IMR-90 (cell line): ENCODE measurements at regions not wholly inside any gene's neighbourhood (a gene's known extent, or its start where the extent isn't known, plus 50 kb on each side); places are given as distances from the start of the nearest gene placed in this dataset.

Source experiments
- ATAC-seq: fragments of 200-7000 bp; cut with Tn5 transposase; 2 replicates; pipeline ENCODE4 v1.9.1; 2020; ENCODE audit warnings: low read depth, mild to moderate bottlenecking, moderate library complexity
- BruUV-seq: library from RNA; stranded (reverse); fragments of 400-500 nt; replicated peaks from 2 replicates; lab custom pipeline; 2021; lab: Mats Ljungman, UMichigan
- CTCF ChIA-PET: fragments of 300-600 bp; formaldehyde crosslinking; extraction: SDS; loops from one replicate; lab custom pipeline; 2021; ENCODE audit warnings: antibody characterized with exemption; lab: Yijun Ruan, JAX
- POLR2A ChIA-PET: fragments of 300-600 bp; sonication (Branson Sonifier 250); formaldehyde crosslinking; loops from one replicate; lab custom pipeline; 2022; ENCODE audit warnings: antibody characterized with exemption; ENCODE audit not compliant: unreplicated experiment; lab: Charles Lee
- DNase-seq: peaks from one replicate; pipeline ENCODE4 v3.0.0; 2013
- H2AFZ ChIP-seq: replicated peaks from 2 replicates; pipeline ENCODE3; 2013; ENCODE audit warnings: low read length, mild to moderate bottlenecking; ENCODE audit not compliant: poor library complexity
- H2AK5ac ChIP-seq: 2 replicates; pipeline ENCODE4 v1.6.1; 2013; ENCODE audit warnings: low read depth, low read length, inconsistent platforms
- H2AK9ac ChIP-seq: replicated peaks from 2 replicates; pipeline ENCODE3; 2013; ENCODE audit warnings: mild to moderate bottlenecking, low read depth, low read length, moderate library complexity; ENCODE audit not compliant: poor library complexity
- H2BK120ac ChIP-seq: 2 replicates; pipeline ENCODE4 v1.6.1; 2013; ENCODE audit warnings: low read depth, low read length, inconsistent platforms
- H2BK15ac ChIP-seq: 3 replicates; pipeline ENCODE4 v1.6.1; 2013; ENCODE audit warnings: low read depth, low read length, inconsistent platforms
- H2BK20ac ChIP-seq: 2 replicates; pipeline ENCODE4 v1.6.1; 2013; ENCODE audit warnings: low read depth, mild to moderate bottlenecking, inconsistent platforms, low read length, moderate library complexity
- H2BK5ac ChIP-seq: 2 replicates; pipeline ENCODE4 v1.6.1; 2013; ENCODE audit warnings: mild to moderate bottlenecking, low read depth, low read length, inconsistent platforms; ENCODE audit not compliant: poor library complexity, severe bottlenecking
- H3K14ac ChIP-seq: replicated peaks from 2 replicates; pipeline ENCODE4 v1.6.1; 2013; ENCODE audit warnings: low read depth, low read length, inconsistent platforms
- H3K18ac ChIP-seq: 2 replicates; pipeline ENCODE4 v1.6.1; 2013; ENCODE audit warnings: low read depth, low read length, control low read depth
- H3K23ac ChIP-seq: 2 replicates; pipeline ENCODE4 v1.6.1; 2013; ENCODE audit warnings: low read depth, low read length, inconsistent platforms
- H3K27ac ChIP-seq: 2 replicates; pipeline ENCODE4 v1.5.1; 2013; ENCODE audit warnings: mild to moderate bottlenecking, control low read depth, low read length; ENCODE audit not compliant: insufficient read depth
- H3K27me3 ChIP-seq: 2 replicates; pipeline ENCODE4 v1.6.1; 2013; ENCODE audit warnings: low read length; ENCODE audit not compliant: control insufficient read depth, insufficient read depth
- H3K36me3 ChIP-seq: 2 replicates; pipeline ENCODE4 v1.6.1; 2013; ENCODE audit warnings: low read length, mixed read lengths; ENCODE audit not compliant: control insufficient read depth, insufficient read depth
- H3K4ac ChIP-seq: 2 replicates; pipeline ENCODE4 v1.6.1; 2013; ENCODE audit warnings: low read depth, low read length, inconsistent platforms
- H3K4me1 ChIP-seq: 2 replicates; pipeline ENCODE4 v1.6.1; 2013; ENCODE audit warnings: low read length, mixed read lengths; ENCODE audit not compliant: control insufficient read depth, insufficient read depth
- H3K4me2 ChIP-seq: 2 replicates; pipeline ENCODE4 v1.6.1; 2013; ENCODE audit warnings: low read depth, mild to moderate bottlenecking, control low read depth, low read length, moderate library complexity
- H3K4me3 ChIP-seq: 2 replicates; pipeline ENCODE4 v1.5.1; 2013; ENCODE audit warnings: low read depth, mild to moderate bottlenecking, control low read depth, low read length, moderate library complexity; ENCODE audit not compliant: insufficient read depth
- H3K56ac ChIP-seq: 2 replicates; pipeline ENCODE4 v1.6.1; 2013; ENCODE audit warnings: low read length, inconsistent platforms; ENCODE audit not compliant: insufficient read depth; ENCODE audit errors: extremely low read depth
- H3K79me1 ChIP-seq, 2 experiments: 2 replicates each; pipeline ENCODE4 v1.6.1; 2013; ENCODE audit warnings: low read length in 2 of 2, inconsistent platforms in 1 of 2, low read depth in 1 of 2
- H3K9ac ChIP-seq: 2 replicates; pipeline ENCODE4 v1.6.1; 2013; ENCODE audit warnings: low read depth, low read length, control low read depth
- H3K9me1 ChIP-seq: 2 replicates; pipeline ENCODE4 v1.6.1; 2013; ENCODE audit warnings: low read length, inconsistent platforms; ENCODE audit not compliant: insufficient read depth
- H3K9me3 ChIP-seq: 2 replicates; pipeline ENCODE4 v1.6.1; 2013; ENCODE audit warnings: low read length; ENCODE audit not compliant: control insufficient read depth, insufficient read depth
- H4K20me1 ChIP-seq: 2 replicates; pipeline ENCODE4 v1.6.1; 2013; ENCODE audit warnings: low read length, inconsistent platforms; ENCODE audit not compliant: insufficient read depth
- H4K5ac ChIP-seq: 2 replicates; pipeline ENCODE4 v1.6.1; 2013; ENCODE audit warnings: mild to moderate bottlenecking, low read depth, low read length, control low read depth
- H4K8ac ChIP-seq, 2 experiments: 2 replicates each; pipeline ENCODE4 v1.6.1; 2013; ENCODE audit warnings: low read depth in 2 of 2, low read length in 2 of 2, control low read depth in 1 of 2, inconsistent platforms in 1 of 2
- H4K91ac ChIP-seq: 2 replicates; pipeline ENCODE4 v1.6.1; 2013; ENCODE audit warnings: low read depth, low read length, inconsistent platforms; ENCODE audit not compliant: insufficient read depth
- BHLHE40 ChIP-seq: fragments of 150-350 bp; IDR thresholded peaks from 2 replicates; pipeline ENCODE4 v1.6.1; 2016; ENCODE audit warnings: mild to moderate bottlenecking, low read depth, low read length
- CEBPB ChIP-seq: IDR thresholded peaks from 2 replicates; pipeline ENCODE4 v1.6.1; 2012; ENCODE audit warnings: low read depth, low read length, improper control_type of control experiment
- CHD1 ChIP-seq: IDR thresholded peaks from 2 replicates; pipeline ENCODE4 v1.6.1; 2012; ENCODE audit warnings: low read depth, low read length, improper control_type of control experiment
- CTCF ChIP-seq: conservative IDR thresholded peaks from 2 replicates; pipeline ENCODE4 v1.5.1; 2012; ENCODE audit warnings: mild to moderate bottlenecking, low read depth, low read length, improper control_type of control experiment
- MAFK ChIP-seq: IDR thresholded peaks from 2 replicates; pipeline ENCODE4 v1.6.1; 2012; ENCODE audit warnings: low read depth, low read length, improper control_type of control experiment
- MAZ ChIP-seq: IDR thresholded peaks from 2 replicates; pipeline ENCODE4 v1.6.1; 2012; ENCODE audit warnings: low read depth, mild to moderate bottlenecking, low read length, improper control_type of control experiment, moderate library complexity, borderline replicate concordance
- MXI1 ChIP-seq: IDR thresholded peaks from 2 replicates; pipeline ENCODE4 v1.6.1; 2012; ENCODE audit warnings: low read depth, mild to moderate bottlenecking, low read length, moderate library complexity, borderline replicate concordance
- NFE2L2 ChIP-seq: fragments of 150-350 bp; IDR thresholded peaks from 2 replicates; pipeline ENCODE4 v1.6.1; 2016; ENCODE audit warnings: low read depth, mild to moderate bottlenecking, low read length
- POLR2A ChIP-seq: IDR thresholded peaks from 2 replicates; pipeline ENCODE4 v1.6.1; 2012; ENCODE audit warnings: mild to moderate bottlenecking, low read depth, low read length
- RAD21 ChIP-seq: IDR thresholded peaks from 2 replicates; pipeline ENCODE4 v1.6.1; 2012; ENCODE audit warnings: low read length, improper control_type of control experiment
- RCOR1 ChIP-seq: IDR thresholded peaks from 2 replicates; pipeline ENCODE4 v1.6.1; 2012; ENCODE audit warnings: mild to moderate bottlenecking, low read length, improper control_type of control experiment; ENCODE audit not compliant: insufficient replicate concordance
- RFX5 ChIP-seq: IDR thresholded peaks from 2 replicates; pipeline ENCODE4 v1.8.0; 2012; ENCODE audit warnings: low read depth, mild to moderate bottlenecking, low read length, moderate library complexity
- SMC3 ChIP-seq: fragments of 150-350 bp; IDR thresholded peaks from 2 replicates; pipeline ENCODE4 v1.6.1; 2016; ENCODE audit warnings: low read depth, mild to moderate bottlenecking, antibody characterized with exemption, low read length, moderate library complexity
- USF2 ChIP-seq: fragments of 150-350 bp; IDR thresholded peaks from 2 replicates; pipeline ENCODE4 v1.6.1; 2017; ENCODE audit warnings: mild to moderate bottlenecking, antibody characterized with exemption, low read length, low read depth
- WGBS, 2 experiments: methylation state at CpG; one replicate each; pipeline versions ENCODE4 v1.1.5 to v1.1.7; 2013; ENCODE audit warnings: missing lambda C conversion rate in 2 of 2; ENCODE audit not compliant: insufficient read length in 1 of 2; ENCODE audit errors: extremely low coverage in 2 of 2; 5-methylcytosine and 5-hydroxymethylcytosine counted together
- dilution Hi-C: fragments of 300-500 bp; cut with HindIII; formaldehyde crosslinking; loops from one replicate; pipeline ENCODE4 v1.14.3; 2018; ENCODE audit warnings: low sequenced_read_pairs; ENCODE audit not compliant: unreplicated experiment
- in situ Hi-C: fragments of 300-500 bp; cut with MboI; formaldehyde crosslinking; loops from 3 replicates; pipeline ENCODE4 v1.14.3; 2019; ENCODE audit warnings: low sequenced_read_pairs, inconsistent platforms, mixed read lengths
- intact Hi-C: fragments of 100-400 bp; cut with micrococcal nuclease; formaldehyde crosslinking; loops from 2 replicates; pipeline ENCODE4 v1.10.0; 2022
- TF ChIP-seq, protein P1 (sequence below): fragments of 150-350 bp; IDR thresholded peaks from 2 replicates; pipeline ENCODE4 v1.6.1; 2016; ENCODE audit warnings: low read depth, mild to moderate bottlenecking, low read length, moderate library complexity, borderline replicate concordance

DNA sequence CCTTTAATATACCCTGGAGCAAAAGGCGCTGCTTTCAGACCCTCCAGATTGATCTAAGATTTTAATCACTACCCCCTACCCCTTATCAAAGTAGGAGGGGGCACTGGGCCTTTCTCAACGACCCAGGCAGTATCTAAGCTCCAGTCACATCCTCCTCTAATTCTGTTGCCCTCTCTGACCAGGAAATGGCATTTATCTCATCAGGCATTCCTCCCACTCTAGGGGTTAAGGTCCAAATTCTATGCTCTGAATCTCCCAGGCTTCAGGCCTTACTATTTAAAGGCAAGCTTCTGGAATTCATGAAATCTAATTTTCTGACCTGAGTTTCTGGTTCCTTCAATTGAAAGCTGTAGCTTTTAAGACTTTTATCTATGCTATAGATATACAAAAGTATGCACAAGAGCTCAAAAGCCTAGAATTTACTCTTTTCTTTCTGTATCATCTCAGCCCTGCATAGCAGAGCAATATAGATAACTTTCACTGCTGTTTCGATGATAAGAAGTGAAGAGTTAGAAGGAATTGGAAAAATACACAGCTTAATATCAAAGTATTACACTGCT is 622.9 kb downstream of the RPS29 start:
- Histone ChIP-seq H3K18ac (no peak overlapping the region), H3K9me3 (no peaks in the 10 kb centered on the region), H3K4me1 (no peaks in the 10 kb centered on the region), H2AK5ac (no peak overlapping the region), H3K14ac (no peak overlapping the region), H3K79me1 (no peaks in the 10 kb centered on the region), H4K20me1 (no peaks in the 10 kb centered on the region), H3K4me2 (no peak overlapping the region), H3K4me3 (no peak overlapping the region), H2AK9ac (no peak overlapping the region), H4K5ac (no peak overlapping the region), H3K36me3 (no peaks in the 10 kb centered on the region), H3K23ac (no peak overlapping the region), H2BK120ac (no peak overlapping the region), H2BK5ac (no peak overlapping the region), H3K27ac (no peak overlapping the region), H4K8ac (no peak overlapping the region), H2BK15ac (no peak overlapping the region), H2BK20ac (no peak overlapping the region), H3K56ac (no peak overlapping the region), H3K27me3 (no peaks in the 10 kb centered on the region), H3K9ac (no peak overlapping the region), H3K4ac (no peak overlapping the region), H4K91ac (no peak overlapping the region), H3K9me1 (no peaks in the 10 kb centered on the region), H2AFZ (no peak overlapping the region)
- no peak for TF ChIP-seq USF2
- TF ChIP-seq SMC3 = no peak
- no peak for TF ChIP-seq MAZ
- no peak for TF ChIP-seq BHLHE40
- no peak for TF ChIP-seq RAD21
- TF ChIP-seq, protein P1, sequence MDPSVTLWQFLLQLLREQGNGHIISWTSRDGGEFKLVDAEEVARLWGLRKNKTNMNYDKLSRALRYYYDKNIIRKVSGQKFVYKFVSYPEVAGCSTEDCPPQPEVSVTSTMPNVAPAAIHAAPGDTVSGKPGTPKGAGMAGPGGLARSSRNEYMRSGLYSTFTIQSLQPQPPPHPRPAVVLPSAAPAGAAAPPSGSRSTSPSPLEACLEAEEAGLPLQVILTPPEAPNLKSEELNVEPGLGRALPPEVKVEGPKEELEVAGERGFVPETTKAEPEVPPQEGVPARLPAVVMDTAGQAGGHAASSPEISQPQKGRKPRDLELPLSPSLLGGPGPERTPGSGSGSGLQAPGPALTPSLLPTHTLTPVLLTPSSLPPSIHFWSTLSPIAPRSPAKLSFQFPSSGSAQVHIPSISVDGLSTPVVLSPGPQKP = no peak
- no peak for TF ChIP-seq CTCF
- no peak for TF ChIP-seq MXI1
- TF ChIP-seq CEBPB = no peak
- no peak for TF ChIP-seq RCOR1
- TF ChIP-seq CHD1 = no peak
- no peak for TF ChIP-seq MAFK
- TF ChIP-seq NFE2L2 = no peak
- no peak for TF ChIP-seq RFX5
- no peak for TF ChIP-seq POLR2A
- CTCF ChIA-PET = no interaction called here
- WGBS, 2 experiments = 0% methylated on average over 1 of the region's 3 CpGs; no CpG with 5 or more reads in 1 of the 2 experiments
- POLR2A ChIA-PET = no interaction called here
- no peak for DNase-seq
- BruUV-seq = no TSS peak
- intact Hi-C loops = no loop called here
- dilution Hi-C loops = no loop called here
- no peak for ATAC-seq
- in situ Hi-C loops = no loop called here
